ENCODE measurements at regions not wholly inside any gene's neighbourhood (a gene's known extent, or its start where the extent isn't known, plus 50 kb on each side); places are given as distances from the start of the nearest gene placed in this dataset.
"Not testable (repeated sequence)": the region's sequence is repeated elsewhere in the genome, so short reads cannot be mapped to it uniquely, and the experiment has no call there.

DNA sequence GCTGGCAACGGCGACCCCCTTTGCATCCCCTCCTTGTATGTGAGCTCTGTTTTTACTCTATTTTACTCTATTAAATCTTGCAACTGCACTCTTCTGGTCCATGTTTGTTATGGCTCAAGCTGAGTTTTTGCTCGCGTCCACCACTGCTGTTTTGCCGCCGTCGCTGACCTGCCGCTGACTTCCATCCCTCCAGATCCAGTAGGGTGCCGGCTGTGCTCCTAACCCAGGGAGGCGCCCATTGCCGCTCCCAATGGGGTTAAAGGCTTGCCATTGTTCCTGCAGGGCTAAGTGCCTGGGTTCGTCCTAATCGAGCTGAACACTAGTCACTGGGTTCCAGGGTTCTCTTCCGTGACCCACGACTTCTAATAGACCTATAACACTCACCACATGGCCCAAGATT is 2704.4 kb downstream of the PCDH9 start:
- TF ChIP-seq GATA1 (IDR thresholded peaks at IDR 0.05; ENCODE audit: low read depth, low read length), result no peak
- TF ChIP-seq POLR2A (IDR thresholded peaks at IDR 0.05; ENCODE audit: low read length), result no peak
- DNase-seq, result no peak

DNA sequence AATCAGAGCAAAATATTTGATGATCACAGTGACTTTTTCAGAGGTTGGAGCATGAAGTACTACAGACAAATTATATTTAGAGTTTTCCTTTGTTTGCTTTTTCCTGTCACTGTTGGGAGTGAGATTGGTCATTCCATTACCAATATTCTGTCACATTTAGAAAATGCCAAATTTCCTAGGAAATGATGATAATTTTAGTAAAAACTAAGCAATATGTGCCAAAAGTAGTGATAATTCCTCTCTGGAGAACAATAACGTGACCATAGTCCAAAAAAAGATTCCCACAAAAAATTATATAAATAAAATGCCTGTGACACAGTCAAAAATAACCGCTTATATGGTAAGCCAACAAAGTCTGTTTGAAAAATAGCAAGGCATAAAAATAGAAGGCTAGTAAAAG is 2719.4 kb downstream of the PCDH9 start:
- no peak for DNase-seq
- no peak for TF ChIP-seq GATA1 (IDR thresholded peaks at IDR 0.05; ENCODE audit: low read depth, low read length)
- no peak for TF ChIP-seq POLR2A (IDR thresholded peaks at IDR 0.05; ENCODE audit: low read length)

- TF ChIP-seq POLR2A (IDR thresholded peaks at IDR 0.05; ENCODE audit: low read length), result no peak
- TF ChIP-seq GATA1 (IDR thresholded peaks at IDR 0.05; ENCODE audit: low read depth, low read length), result no peak
- no peak for DNase-seq
Observed at GRCh38 chr13:64506246-64506645, 2723.9 kb downstream of the PCDH9 start.

- DNase-seq, result no peak
- TF ChIP-seq GATA1 (IDR thresholded peaks at IDR 0.05; ENCODE audit: low read depth, low read length) (no peak), POLR2A (IDR thresholded peaks at IDR 0.05; ENCODE audit: low read length) (no peak)
Observed at GRCh38 chr13:64505336-64505910, 2724.7 kb downstream of the PCDH9 start.

DNA sequence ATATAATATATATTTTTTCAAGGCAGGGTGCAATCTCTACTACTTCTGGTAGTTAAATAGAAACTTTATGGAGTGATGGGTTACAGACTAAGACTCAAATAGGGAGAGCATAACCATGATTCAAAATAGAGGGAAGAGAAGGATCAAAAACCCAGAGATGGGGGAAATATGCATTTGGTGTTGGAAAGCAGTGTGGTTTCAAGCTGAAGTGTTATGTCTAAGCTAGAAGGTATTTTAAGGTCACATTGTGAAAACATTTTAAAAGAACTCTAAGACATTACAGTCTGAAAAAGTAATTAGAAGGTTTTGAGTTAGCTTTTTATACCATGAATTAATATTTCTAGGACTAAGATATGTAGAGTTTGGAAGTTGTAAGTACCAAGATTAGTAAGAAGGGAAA is 2741.4 kb downstream of the PCDH9 start:
- DNase-seq, result no peak
- TF ChIP-seq GATA1 (IDR thresholded peaks at IDR 0.05; ENCODE audit: low read depth, low read length) (no peak), POLR2A (IDR thresholded peaks at IDR 0.05; ENCODE audit: low read length) (no peak)

GRCh38 chr13:64482373-64482772 is 2747.8 kb downstream of the PCDH9 start:
- TF ChIP-seq POLR2A (IDR thresholded peaks at IDR 0.05; ENCODE audit: low read length), result no peak
- TF ChIP-seq GATA1 (IDR thresholded peaks at IDR 0.05; ENCODE audit: low read depth, low read length), result no peak

DNA sequence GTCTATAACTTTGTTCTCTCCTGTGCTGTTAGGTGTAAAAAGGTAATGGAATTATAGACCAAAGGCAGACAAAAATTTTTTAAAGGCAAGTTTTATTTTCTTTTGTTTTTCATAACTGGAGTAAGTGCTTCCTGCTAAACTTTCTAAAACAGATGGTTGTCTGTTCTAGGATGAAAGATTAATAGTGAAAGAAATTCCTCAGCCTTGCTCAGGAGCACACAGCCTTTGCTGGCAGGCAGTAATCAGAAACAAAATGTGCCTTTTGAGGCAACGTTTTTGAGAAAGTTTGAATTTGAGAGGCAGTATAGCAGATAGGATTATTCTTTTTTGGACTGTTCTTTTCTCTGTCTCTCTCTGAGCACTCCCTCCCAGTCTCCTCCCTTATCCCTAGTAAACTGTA is 2749.5 kb downstream of the PCDH9 start:
- TF ChIP-seq GATA1 (IDR thresholded peaks at IDR 0.05; ENCODE audit: low read depth, low read length) (no peak), POLR2A (IDR thresholded peaks at IDR 0.05; ENCODE audit: low read length) (no peak)
- DNase-seq, result no peak

More at GRCh38 chr13:64482373-64482772, 2747.8 kb downstream of the PCDH9 start:
- no peak for DNase-seq

GRCh38 chr13:64480211-64480610 is 2749.9 kb downstream of the PCDH9 start:
- TF ChIP-seq POLR2A (IDR thresholded peaks at IDR 0.05; ENCODE audit: low read length) (no peak), GATA1 (IDR thresholded peaks at IDR 0.05; ENCODE audit: low read depth, low read length) (no peak)
- no peak for DNase-seq

- no peak for DNase-seq
Observed at GRCh38 chr13:64477146-64477545, 2753.0 kb downstream of the PCDH9 start.

DNA sequence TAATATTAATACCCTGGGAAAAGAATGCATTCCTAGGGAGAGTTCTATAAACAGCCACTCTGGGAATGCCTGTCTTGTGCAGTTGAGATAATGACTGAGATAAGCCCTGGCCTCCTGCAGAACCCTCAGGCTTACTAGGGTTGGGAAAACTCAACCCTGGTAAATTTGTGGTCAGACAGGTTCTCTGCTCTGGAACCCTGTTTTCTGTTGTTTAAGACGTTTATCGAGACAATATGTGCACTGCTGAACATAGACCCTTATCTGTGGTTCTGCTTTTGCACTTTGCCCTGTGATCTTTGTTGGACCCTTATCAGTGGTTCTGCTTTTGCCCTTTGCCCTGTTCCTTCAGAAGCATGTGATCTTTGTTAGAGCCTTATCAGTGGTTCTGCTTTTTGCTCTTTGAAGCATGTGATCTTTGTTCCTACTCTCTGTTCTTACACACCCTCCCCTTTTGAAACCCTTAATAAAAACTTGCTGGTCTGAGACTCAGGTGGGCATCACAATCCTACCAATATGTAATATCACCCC is 2754.0 kb downstream of the PCDH9 start:
- not testable (repeated sequence) for DNase-seq

More at GRCh38 chr13:64477146-64477545, 2753.0 kb downstream of the PCDH9 start:
- no peak for TF ChIP-seq GATA1 (IDR thresholded peaks at IDR 0.05; ENCODE audit: low read depth, low read length)
- TF ChIP-seq POLR2A (IDR thresholded peaks at IDR 0.05; ENCODE audit: low read length), result no peak

- TF ChIP-seq GATA1 (IDR thresholded peaks at IDR 0.05; ENCODE audit: low read depth, low read length), result no peak
- TF ChIP-seq POLR2A (IDR thresholded peaks at IDR 0.05; ENCODE audit: low read length), result no peak
- no peak for DNase-seq
Observed at GRCh38 chr13:64471916-64472315, 2758.2 kb downstream of the PCDH9 start.

- no peak for TF ChIP-seq POLR2A (IDR thresholded peaks at IDR 0.05; ENCODE audit: low read length)
- no peak for TF ChIP-seq GATA1 (IDR thresholded peaks at IDR 0.05; ENCODE audit: low read depth, low read length)
- DNase-seq, result no peak
Observed at GRCh38 chr13:64470751-64471150, 2759.4 kb downstream of the PCDH9 start.

DNA sequence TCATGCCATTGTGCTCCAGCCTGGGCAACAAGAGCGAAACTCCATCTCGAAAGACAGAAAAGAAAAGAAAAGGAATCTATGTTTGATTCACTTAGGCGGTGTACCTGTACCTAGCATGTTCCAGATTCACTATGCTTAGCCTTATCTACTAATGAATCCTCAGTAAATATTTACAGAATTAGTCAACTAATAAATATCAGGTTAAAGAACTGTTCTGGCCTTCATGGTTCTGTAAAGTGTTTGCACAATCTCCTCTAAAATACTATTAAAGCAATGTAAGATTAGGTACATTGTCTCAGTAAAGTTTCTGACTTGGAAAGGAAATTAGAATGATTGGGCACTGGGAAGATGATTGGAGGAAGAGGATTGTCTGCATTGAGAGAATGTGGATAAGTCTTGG is 2770.4 kb downstream of the PCDH9 start:
- no peak for TF ChIP-seq POLR2A (IDR thresholded peaks at IDR 0.05; ENCODE audit: low read length)
- TF ChIP-seq GATA1 (IDR thresholded peaks at IDR 0.05; ENCODE audit: low read depth, low read length), result no peak
- no peak for DNase-seq

- no peak for TF ChIP-seq GATA1 (IDR thresholded peaks at IDR 0.05; ENCODE audit: low read depth, low read length)
- DNase-seq, result no peak
Observed at GRCh38 chr13:64457976-64458375, 2772.2 kb downstream of the PCDH9 start.

GRCh38 chr13:64455124-64455523 is 2775.0 kb downstream of the PCDH9 start:
- TF ChIP-seq GATA1 (IDR thresholded peaks at IDR 0.05; ENCODE audit: low read depth, low read length) (no peak), POLR2A (IDR thresholded peaks at IDR 0.05; ENCODE audit: low read length) (no peak)
- no peak for DNase-seq

- TF ChIP-seq POLR2A (IDR thresholded peaks at IDR 0.05; ENCODE audit: low read length) (no peak), GATA1 (IDR thresholded peaks at IDR 0.05; ENCODE audit: low read depth, low read length) (no peak)
Observed at GRCh38 chr13:64453831-64454230, 2776.3 kb downstream of the PCDH9 start.

More at GRCh38 chr13:64453831-64454230, 2776.3 kb downstream of the PCDH9 start:
- no peak for DNase-seq
